GM21423 (cell line): ENCODE measurements at regions not wholly inside any gene's neighbourhood (a gene's known extent, or its start where the extent isn't known, plus 50 kb on each side); places are given as distances from the start of the nearest gene placed in this dataset.

ENCODE experiments used
- ATAC-seq: cut with Tn5 transposase; IDR thresholded peaks from one replicate; pipeline ENCODE4 v1.9.1; 2021; ENCODE audit warnings: mild to moderate bottlenecking, moderate library complexity; ENCODE audit not compliant: unreplicated experiment

DNA sequence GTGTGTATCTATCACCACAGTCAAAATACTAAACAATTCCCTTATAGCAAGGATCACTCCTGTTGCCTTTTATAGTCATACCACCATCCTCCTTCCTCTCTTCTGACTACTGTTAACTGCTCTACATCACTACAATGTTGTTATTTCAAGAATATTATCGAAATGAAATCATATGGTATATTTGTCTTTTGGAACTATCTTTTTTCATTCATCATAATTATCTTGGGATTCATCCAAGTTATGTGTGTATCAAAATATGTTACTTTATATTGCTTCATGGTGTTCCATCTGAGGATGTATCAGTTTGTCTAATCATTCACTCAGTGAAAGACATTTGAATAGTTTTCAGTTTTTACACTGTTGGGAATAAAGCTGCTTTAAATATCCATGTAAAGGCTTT, 1423.0 kb upstream of the PIK3C3 start:
- no peak for ATAC-seq

- no peak for ATAC-seq
These were observed 1424.0 kb upstream of the PIK3C3 start for GRCh38 chr18:40531051-40531450.

DNA sequence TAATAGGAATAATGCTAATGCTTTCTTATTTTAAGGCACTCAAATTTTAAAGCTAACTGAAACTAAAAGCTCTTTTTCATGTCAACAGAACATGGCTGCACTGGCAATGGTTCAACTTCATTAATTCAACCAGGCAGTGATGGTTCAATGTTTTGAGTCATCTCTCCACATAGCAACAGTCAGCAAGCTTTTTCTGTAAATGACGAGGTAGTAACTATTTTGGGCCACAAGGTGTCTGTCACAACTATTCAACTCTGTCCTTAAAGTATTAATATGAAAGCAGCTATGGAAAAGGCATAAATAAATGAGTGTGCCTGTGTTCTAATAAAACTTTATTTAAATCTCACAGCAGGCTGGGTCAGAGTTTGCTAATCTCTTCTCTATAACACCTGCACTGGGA, 1425.6 kb upstream of the PIK3C3 start:
- no peak for ATAC-seq

DNA sequence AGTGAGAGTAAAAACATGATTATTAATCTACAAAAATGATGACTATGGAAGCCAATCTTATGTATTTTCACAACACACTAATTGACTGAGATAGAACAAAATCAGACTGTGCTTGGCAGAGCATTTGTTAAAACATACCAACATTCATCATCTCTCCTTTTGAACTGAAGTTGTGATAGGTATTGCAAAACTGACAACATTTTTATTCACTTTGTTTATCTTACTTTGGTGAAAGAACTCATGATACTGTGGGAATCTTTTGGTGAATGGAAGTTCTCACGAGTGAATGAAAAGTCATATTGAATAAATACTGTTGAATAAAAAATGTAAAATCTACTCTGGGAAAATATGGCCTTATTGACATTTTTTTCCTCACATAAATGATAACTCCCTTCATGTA, 1430.2 kb upstream of the PIK3C3 start:
- no peak for ATAC-seq

- no peak for ATAC-seq
These were observed 1431.7 kb upstream of the PIK3C3 start for GRCh38 chr18:40523287-40523686.

DNA sequence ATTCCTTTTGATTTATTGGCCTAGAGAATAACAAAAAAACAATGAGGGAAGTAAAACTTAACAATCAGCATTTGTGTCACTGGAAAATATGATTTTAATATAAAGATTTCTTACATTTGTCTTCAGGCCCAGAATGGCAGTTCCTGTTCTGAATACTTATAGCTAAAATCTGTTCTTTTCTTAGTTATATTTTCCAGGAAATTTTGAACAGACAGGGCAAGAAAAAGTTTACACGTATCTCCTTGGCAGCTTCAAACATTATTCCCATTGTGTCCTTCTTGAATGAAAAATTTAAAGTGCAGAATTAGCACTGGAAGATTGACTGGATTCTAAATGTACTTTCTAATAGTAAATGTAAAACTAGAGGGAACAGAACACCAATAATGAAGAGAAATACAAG, 1454.0 kb upstream of the PIK3C3 start:
- no peak for ATAC-seq

- ATAC-seq: no peak
These were observed 1460.4 kb upstream of the PIK3C3 start for GRCh38 chr18:40494603-40495002.

GRCh38 chr18:40493316-40493715, 1461.7 kb upstream of the PIK3C3 start:
- ATAC-seq: no peak

GRCh38 chr18:40489301-40489700, 1465.7 kb upstream of the PIK3C3 start:
- ATAC-seq: no peak

GRCh38 chr18:40485318-40485717, 1469.7 kb upstream of the PIK3C3 start:
- ATAC-seq: no peak

GRCh38 chr18:40473221-40474029, 1481.6 kb upstream of the PIK3C3 start:
- ATAC-seq: no peak

- ATAC-seq: no peak
These were observed 1484.3 kb upstream of the PIK3C3 start for GRCh38 chr18:40470723-40471122.

- ATAC-seq: no peak
These were observed 1485.2 kb upstream of the PIK3C3 start for GRCh38 chr18:40469851-40470250.

GRCh38 chr18:40469316-40469715, 1485.7 kb upstream of the PIK3C3 start:
- ATAC-seq: no peak

- ATAC-seq: no peak
These were observed 1491.0 kb upstream of the PIK3C3 start for GRCh38 chr18:40464032-40464431.

DNA sequence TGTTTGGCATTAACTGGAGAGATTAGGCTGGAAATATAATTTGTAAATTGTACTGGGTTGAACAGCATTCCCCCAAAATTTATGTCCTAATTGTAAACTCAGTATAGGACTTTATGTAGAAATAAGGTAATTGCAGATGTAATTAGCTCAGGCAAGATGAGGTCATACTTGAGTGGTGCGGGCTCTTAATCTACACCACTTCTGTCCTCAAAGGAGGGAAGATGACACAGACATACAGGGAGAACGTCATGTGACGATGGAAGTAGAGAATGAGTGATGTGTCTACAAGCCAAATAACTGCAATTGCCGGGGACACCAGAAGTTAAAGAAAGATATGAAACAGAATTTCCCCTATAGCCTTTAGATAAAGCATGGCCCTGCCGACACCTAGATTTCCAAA, 1501.1 kb upstream of the PIK3C3 start:
- ATAC-seq: no peak

- ATAC-seq: no peak
These were observed 1502.4 kb upstream of the PIK3C3 start for GRCh38 chr18:40452599-40452998.

- no peak for ATAC-seq
These were observed 1504.3 kb upstream of the PIK3C3 start for GRCh38 chr18:40450751-40451150.

- ATAC-seq: no peak
These were observed 1507.2 kb upstream of the PIK3C3 start for GRCh38 chr18:40447820-40448219.

DNA sequence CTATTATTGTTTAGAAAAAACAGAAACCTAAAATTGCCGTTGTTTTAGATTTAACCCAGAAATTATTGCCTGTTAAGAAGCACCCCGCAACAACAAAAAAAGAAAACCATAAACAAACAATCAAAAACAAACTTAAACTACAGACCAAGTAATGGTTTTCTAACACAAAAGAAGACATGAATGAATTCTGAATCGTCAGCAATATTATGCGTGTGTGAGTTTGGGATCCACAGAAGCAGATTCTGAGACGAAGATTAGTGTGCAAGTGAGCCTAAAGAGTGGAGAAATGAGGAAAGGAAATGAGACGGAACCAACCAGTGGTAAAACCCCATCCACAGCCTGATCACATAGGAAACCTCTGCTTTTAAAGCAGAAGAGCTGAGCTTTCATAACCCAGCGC, 1514.9 kb upstream of the PIK3C3 start:
- no peak for ATAC-seq

DNA sequence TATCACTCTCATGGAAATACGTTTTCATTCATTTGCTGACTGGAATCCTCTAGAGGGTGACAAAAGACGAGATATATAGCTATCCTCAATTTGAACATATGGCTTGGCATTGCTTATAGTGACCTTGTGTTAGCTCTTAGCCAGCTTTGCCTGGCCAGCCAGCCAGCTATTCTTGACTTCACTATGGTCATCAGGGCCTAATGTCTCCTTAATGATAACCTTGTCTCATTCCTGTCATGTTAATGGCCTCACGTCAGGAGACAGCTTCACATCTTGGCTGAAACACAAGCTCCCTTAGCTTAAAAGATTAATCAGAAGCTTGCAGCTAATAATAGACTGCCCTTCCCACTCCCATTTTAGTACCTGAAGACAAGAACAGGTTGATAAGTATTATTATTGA, 1517.5 kb upstream of the PIK3C3 start:
- ATAC-seq: no peak

DNA sequence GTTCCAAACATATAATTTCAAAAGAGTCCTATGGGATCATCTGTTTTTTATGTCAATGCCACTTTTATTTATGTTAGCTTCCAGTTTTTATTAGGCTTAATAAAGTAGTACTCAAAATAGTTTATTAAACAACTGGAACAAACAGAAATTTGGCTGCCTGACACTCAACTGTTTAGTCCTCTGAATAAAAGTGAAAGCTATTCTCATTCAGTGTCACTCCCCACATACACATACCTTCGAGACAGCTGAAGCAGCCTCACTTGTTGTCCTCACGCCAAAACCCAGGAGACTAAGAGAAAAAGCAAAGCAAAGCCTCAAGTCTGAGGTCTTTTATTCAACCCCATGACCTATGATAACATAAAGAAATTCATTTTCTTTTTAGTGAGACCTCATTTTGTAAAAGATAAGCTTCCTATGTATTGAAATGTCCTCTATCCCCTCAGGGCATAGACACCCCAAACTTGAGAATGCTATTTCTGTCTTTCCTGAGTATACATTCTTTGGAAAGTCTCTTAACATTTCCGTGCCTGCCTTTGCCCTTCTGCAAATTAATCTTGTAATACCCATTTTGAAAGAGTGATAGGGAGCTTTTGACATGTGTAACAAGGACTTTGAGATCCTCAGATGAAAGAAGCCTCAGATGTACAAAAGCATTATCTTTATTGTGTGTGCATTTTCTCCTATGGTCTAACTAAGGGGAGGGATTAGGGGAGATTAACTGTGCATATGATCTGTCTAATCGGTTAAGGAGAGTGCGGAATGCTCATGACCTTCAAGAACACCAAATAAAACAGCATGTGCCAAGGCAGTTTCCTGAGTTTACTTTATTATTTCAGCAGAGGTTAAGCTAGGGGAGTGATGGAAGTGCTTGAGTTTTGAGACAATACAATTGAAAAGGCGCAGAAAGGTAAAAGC, 1523.7 kb upstream of the PIK3C3 start:
- ATAC-seq: no peak
